Immature natural killer cell (primary cell): ENCODE measurements at regions not wholly inside any gene's neighbourhood (a gene's known extent, or its start where the extent isn't known, plus 50 kb on each side); places are given as distances from the start of the nearest gene placed in this dataset.
"Not testable (repeated sequence)": the region's sequence is repeated elsewhere in the genome, so short reads cannot be mapped to it uniquely, and the experiment has no call there.

ENCODE experiments used
- DNase-seq, 3 donors: peaks; one replicate each; pipeline ENCODE4 v3.0.0; 2022; ENCODE audit warnings: mixed read lengths in 1 of 3
- H3K27ac Mint-ChIP-seq, 6 donors: one replicate each; pipeline ENCODE4 v1.8.0; 2020; ENCODE audit warnings: mixed read lengths in 6 of 6, mild to moderate bottlenecking in 5 of 6, inconsistent platforms in 4 of 6, moderate library complexity in 3 of 6
- H3K27me3 Mint-ChIP-seq, 3 donors: one replicate each; pipeline ENCODE4 v1.8.0; 2020 to 2021; ENCODE audit warnings: low read depth in 3 of 3, mild to moderate bottlenecking in 3 of 3, mixed read lengths in 3 of 3, moderate library complexity in 3 of 3, inconsistent platforms in 1 of 3
- H3K36me3 Mint-ChIP-seq, 3 donors: one replicate each; pipeline ENCODE4 v1.8.0; 2020; ENCODE audit warnings: mixed read lengths in 3 of 3, inconsistent platforms in 2 of 3, mild to moderate bottlenecking in 2 of 3
- H3K4me1 Mint-ChIP-seq, 2 donors: one replicate each; pipeline ENCODE4 v1.8.0; 2020; ENCODE audit warnings: inconsistent platforms in 2 of 2, mild to moderate bottlenecking in 2 of 2, mixed read lengths in 2 of 2, moderate library complexity in 1 of 2
- H3K4me3 Mint-ChIP-seq, 5 donors: one replicate each; pipeline ENCODE4 v1.8.0; 2020; ENCODE audit warnings: mild to moderate bottlenecking in 5 of 5, mixed read lengths in 5 of 5, inconsistent platforms in 3 of 5, moderate library complexity in 3 of 5
- H3K9me3 Mint-ChIP-seq, 6 donors: one replicate each; pipeline ENCODE4 v1.8.0; 2020; ENCODE audit warnings: mild to moderate bottlenecking in 6 of 6, mixed read lengths in 6 of 6, inconsistent platforms in 4 of 6, moderate library complexity in 3 of 6

GRCh38 chr14:106808458-106808857 lies 1282.1 kb downstream of the TMEM121 start:
- Mint-ChIP-seq H3K36me3 (no peaks in the 10 kb centered on the region), H3K9me3 (no peaks in the 10 kb centered on the region), H3K27ac (no peak overlapping the region), H3K4me1 (no peaks in the 10 kb centered on the region), H3K27me3 (peaks cover 1 to 6% (median 3%) of the 10 kb centered on the region in 3 donors), H3K4me3 (no peak overlapping the region)
- no peak for DNase-seq

DNA sequence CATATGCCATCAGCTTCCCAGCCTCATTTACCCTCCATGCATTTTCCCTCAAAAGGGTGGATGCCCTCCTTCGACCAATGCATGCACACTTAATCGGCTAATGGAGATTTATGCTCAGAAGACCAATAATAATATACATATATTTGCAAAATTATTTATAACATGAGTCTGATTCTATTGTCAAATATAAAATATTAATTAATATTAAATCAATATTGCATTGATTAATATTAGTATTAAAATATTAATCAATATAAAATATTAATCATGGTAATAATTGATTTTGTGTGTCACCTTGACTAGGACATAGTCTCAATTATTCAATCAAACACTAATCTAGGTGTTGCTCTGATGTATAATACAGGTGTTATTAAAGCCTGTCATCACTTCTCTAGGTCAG lies 1282.5 kb downstream of the TMEM121 start:
- no peaks in the 10 kb centered on the region for H3K4me1 Mint-ChIP-seq
- H3K9me3 Mint-ChIP-seq = no peaks in the 10 kb centered on the region

GRCh38 chr14:106809615-106810014 lies 1283.2 kb downstream of the TMEM121 start:
- Mint-ChIP-seq H3K4me1 (no peaks in the 10 kb centered on the region), H3K9me3 (no peaks in the 10 kb centered on the region), H3K4me3 (no peak overlapping the region), H3K27ac (no peak overlapping the region), H3K36me3 (no peaks in the 10 kb centered on the region), H3K27me3 (peaks cover 3 to 5% (median 4%) of the 10 kb centered on the region in 3 donors)
- DNase-seq = no peak

More for the DNA sequence above, 1282.5 kb downstream of the TMEM121 start:
- Mint-ChIP-seq H3K36me3 (no peaks in the 10 kb centered on the region), H3K4me3 (no peak overlapping the region), H3K27me3 (peaks cover 2 to 6% (median 3%) of the 10 kb centered on the region in 3 donors), H3K27ac (no peak overlapping the region)
- DNase-seq = no peak

GRCh38 chr14:106810168-106810567 lies 1283.8 kb downstream of the TMEM121 start:
- DNase-seq, H3K9me3 Mint-ChIP-seq, H3K27me3 Mint-ChIP-seq, H3K4me3 Mint-ChIP-seq, H3K4me1 Mint-ChIP-seq, H3K27ac Mint-ChIP-seq, H3K36me3 Mint-ChIP-seq: not testable (repeated sequence)

GRCh38 chr14:106811162-106811561 lies 1284.8 kb downstream of the TMEM121 start:
- no peak overlapping the region for H3K27ac Mint-ChIP-seq
- peaks cover 2 to 5% (median 4%) of the 10 kb centered on the region in 3 donors for H3K27me3 Mint-ChIP-seq
- H3K9me3 Mint-ChIP-seq = no peaks in the 10 kb centered on the region
- H3K4me1 Mint-ChIP-seq = no peaks in the 10 kb centered on the region
- no peak overlapping the region for H3K4me3 Mint-ChIP-seq
- no peak for DNase-seq
- no peaks in the 10 kb centered on the region for H3K36me3 Mint-ChIP-seq

- Mint-ChIP-seq H3K27ac (no peak overlapping the region), H3K36me3 (no peaks in the 10 kb centered on the region), H3K9me3 (no peaks in the 10 kb centered on the region), H3K4me1 (no peaks in the 10 kb centered on the region), H3K4me3 (no peak overlapping the region), H3K27me3 (peaks cover 0 to 5% (median 4%) of the 10 kb centered on the region in 3 donors)
- DNase-seq = no peak
These were observed 1286.5 kb downstream of the TMEM121 start for GRCh38 chr14:106812788-106813476.

DNA sequence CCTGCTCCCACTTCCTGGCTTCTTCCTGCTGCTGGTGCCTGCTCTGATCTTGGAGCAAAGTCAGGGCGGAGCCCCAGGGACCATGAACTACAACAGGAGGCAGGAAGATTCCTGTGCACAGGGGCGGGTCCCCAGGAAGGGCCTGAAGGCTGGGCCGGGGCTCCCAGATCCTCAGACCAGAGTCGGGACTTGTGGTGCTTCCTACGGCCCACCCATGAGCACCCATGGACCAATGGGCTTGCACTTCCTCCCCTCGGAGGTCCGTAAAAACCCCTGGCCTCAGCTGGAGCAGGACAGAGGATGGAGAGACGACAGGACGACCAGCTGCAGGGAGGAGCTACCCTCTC lies 1287.1 kb downstream of the TMEM121 start:
- Mint-ChIP-seq H3K27ac (no peak overlapping the region), H3K36me3 (no peaks in the 10 kb centered on the region), H3K4me1 (no peaks in the 10 kb centered on the region), H3K4me3 (no peak overlapping the region), H3K27me3 (peaks cover 0 to 7% (median 5%) of the 10 kb centered on the region in 3 donors), H3K9me3 (no peaks in the 10 kb centered on the region)
- no peak for DNase-seq

GRCh38 chr14:106820119-106820518 lies 1293.7 kb downstream of the TMEM121 start:
- no peaks in the 10 kb centered on the region for H3K4me1 Mint-ChIP-seq
- no peak overlapping the region for H3K27ac Mint-ChIP-seq
- peaks cover 2 to 6% (median 3%) of the 10 kb centered on the region in 3 donors for H3K27me3 Mint-ChIP-seq

DNA sequence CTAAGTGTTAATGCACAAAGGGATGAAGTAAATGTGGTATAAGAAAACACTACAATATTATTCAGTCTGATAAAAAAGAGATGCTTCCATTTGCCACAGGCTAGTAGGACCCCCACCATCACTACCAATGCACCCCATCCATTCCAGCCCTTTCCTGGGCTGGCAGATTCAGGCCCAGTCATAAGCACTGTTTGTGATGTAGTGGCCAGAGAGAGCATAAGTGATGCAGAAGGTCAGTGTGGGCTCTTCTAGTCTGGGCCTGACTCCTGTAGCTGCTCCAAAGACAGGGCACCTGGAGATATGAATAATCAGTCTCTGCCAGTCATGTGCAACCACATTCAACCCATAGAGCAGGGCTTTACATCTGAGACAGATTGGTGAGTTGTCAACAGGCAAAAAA lies 1294.7 kb downstream of the TMEM121 start:
- no peaks in the 10 kb centered on the region for H3K4me1 Mint-ChIP-seq

More at GRCh38 chr14:106820119-106820518, 1293.7 kb downstream of the TMEM121 start:
- no peak for DNase-seq
- Mint-ChIP-seq H3K4me3 (no peak overlapping the region), H3K36me3 (no peaks in the 10 kb centered on the region), H3K9me3 (no peaks in the 10 kb centered on the region)

DNA sequence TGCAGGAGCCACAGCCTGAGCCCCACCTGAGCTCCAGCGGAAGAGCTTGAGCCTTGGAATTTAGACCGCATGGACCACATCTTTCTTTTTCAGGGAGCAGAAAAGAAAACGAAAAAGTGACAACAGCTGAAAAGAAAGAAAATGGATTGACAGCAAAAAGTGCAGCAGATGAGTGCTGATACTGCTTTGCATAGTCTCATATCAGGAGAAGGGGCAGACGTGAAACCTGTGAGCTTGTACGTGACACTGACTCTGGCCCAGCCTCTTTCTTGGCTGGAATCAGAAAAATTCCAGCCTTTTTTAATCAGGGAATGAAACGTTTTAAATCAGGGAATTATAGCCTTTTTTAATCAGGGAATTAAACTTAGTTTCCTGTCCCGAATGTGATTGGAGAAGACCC lies 1296.5 kb downstream of the TMEM121 start:
- H3K27me3 Mint-ChIP-seq = peaks cover 2 to 8% (median 3%) of the 10 kb centered on the region in 3 donors
- no peak for DNase-seq
- H3K4me1 Mint-ChIP-seq = no peaks in the 10 kb centered on the region
- no peak overlapping the region for H3K4me3 Mint-ChIP-seq
- no peaks in the 10 kb centered on the region for H3K36me3 Mint-ChIP-seq
- H3K27ac Mint-ChIP-seq = no peak overlapping the region
- no peaks in the 10 kb centered on the region for H3K9me3 Mint-ChIP-seq

More for the DNA sequence above, 1294.7 kb downstream of the TMEM121 start:
- Mint-ChIP-seq H3K27me3 (peaks cover 2 to 6% (median 3%) of the 10 kb centered on the region in 3 donors), H3K36me3 (no peaks in the 10 kb centered on the region), H3K27ac (no peak overlapping the region), H3K9me3 (no peaks in the 10 kb centered on the region), H3K4me3 (no peak overlapping the region)
- DNase-seq = no peak

DNA sequence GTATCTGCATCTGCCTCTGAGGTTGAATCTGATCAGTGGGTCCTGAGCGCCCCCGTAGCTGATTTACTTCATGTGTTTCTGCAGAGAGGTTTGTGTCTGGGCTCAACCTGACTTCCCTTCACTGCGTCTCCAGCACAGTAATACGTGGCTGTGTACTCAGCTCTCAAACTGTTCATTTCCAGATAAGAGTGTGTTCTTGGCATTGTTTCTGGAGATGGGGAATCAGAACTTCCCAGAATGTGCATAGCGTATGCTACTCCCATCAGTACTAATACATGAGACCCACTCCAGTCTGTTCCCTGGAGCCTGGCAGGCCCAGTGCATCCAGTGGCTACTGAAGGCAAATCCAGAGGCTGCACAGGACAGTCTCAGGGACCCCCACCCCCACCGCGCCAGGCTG lies 1297.2 kb downstream of the TMEM121 start:
- Mint-ChIP-seq H3K4me1 (no peaks in the 10 kb centered on the region), H3K27me3 (peaks cover 2 to 9% (median 3%) of the 10 kb centered on the region in 3 donors), H3K36me3 (no peaks in the 10 kb centered on the region), H3K4me3 (no peak overlapping the region), H3K9me3 (no peaks in the 10 kb centered on the region), H3K27ac (no peak overlapping the region)
- no peak for DNase-seq

- Mint-ChIP-seq H3K27me3 (peaks cover 2 to 12% (median 5%) of the 10 kb centered on the region in 3 donors), H3K27ac (no peak overlapping the region)
- DNase-seq = no peak
These were observed 1300.5 kb downstream of the TMEM121 start for GRCh38 chr14:106826833-106827369.

DNA sequence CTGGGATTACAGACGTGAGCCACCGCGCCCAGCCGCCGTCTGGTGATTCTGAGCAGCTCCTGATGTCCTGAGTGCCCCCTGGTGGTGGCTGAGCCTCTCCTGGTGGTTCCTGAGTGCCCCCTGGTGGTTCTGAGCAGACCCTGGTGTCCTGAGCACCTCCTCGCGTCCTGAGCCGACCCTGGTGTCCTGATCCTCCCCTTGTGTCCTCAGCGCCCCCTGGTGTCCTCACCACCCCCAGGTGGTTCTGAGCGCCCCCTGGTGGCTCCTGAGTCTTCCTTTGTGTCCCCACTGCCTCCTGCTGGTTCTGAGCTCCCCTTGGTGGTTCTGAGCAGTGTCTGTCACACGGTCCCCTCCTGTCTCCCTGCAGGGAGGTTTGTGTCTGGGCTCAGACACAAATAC lies 1304.9 kb downstream of the TMEM121 start:
- H3K4me3 Mint-ChIP-seq = no peak overlapping the region
- H3K27ac Mint-ChIP-seq = no peak overlapping the region
- H3K9me3 Mint-ChIP-seq = peaks cover 0 to 4% (median 1%) of the 10 kb centered on the region in 6 donors
- peaks cover 2 to 21% (median 6%) of the 10 kb centered on the region in 3 donors for H3K27me3 Mint-ChIP-seq
- H3K36me3 Mint-ChIP-seq = no peaks in the 10 kb centered on the region
- H3K4me1 Mint-ChIP-seq = no peaks in the 10 kb centered on the region
- DNase-seq = peak; percentile 35 to 41 (median 39)

More at GRCh38 chr14:106826833-106827369, 1300.5 kb downstream of the TMEM121 start:
- Mint-ChIP-seq H3K9me3 (peaks cover 0 to 4% (median 1%) of the 10 kb centered on the region in 6 donors), H3K36me3 (no peaks in the 10 kb centered on the region), H3K4me3 (no peak overlapping the region), H3K4me1 (no peaks in the 10 kb centered on the region)

- H3K36me3 Mint-ChIP-seq = no peaks in the 10 kb centered on the region
- H3K27ac Mint-ChIP-seq = no peak overlapping the region
- H3K9me3 Mint-ChIP-seq = no peaks in the 10 kb centered on the region
- no peak overlapping the region for H3K4me3 Mint-ChIP-seq
- DNase-seq = no peak
- peaks cover 0 to 12% (median under 1%) of the 10 kb centered on the region in 3 donors for H3K27me3 Mint-ChIP-seq
- H3K4me1 Mint-ChIP-seq = peaks cover 3 to 5% of the 10 kb centered on the region in 2 donors
These were observed 1311.5 kb downstream of the TMEM121 start for GRCh38 chr14:106837870-106838269.
